Fibroblast of lung (primary cell): ENCODE measurements at regions not wholly inside any gene's neighbourhood (a gene's known extent, or its start where the extent isn't known, plus 50 kb on each side); places are given as distances from the start of the nearest gene placed in this dataset.

ENCODE experiments used
- CTCF ChIP-seq, 2 donors: IDR thresholded peaks in 1 of 2; conservative IDR thresholded peaks in 1 of 2; 1 replicate in 1 of 2; 2 replicates in 1 of 2; pipeline ENCODE4 v1.5.1; 2011 to 2012; ENCODE audit warnings: low read length in 2 of 2, control low read depth in 1 of 2, inconsistent platforms in 1 of 2, low read depth in 1 of 2, mild to moderate bottlenecking in 1 of 2
- EZH2 ChIP-seq: IDR thresholded peaks from 2 replicates; pipeline ENCODE4 v1.5.1; 2012; ENCODE audit warnings: low read length, control low read depth, mild to moderate bottlenecking; ENCODE audit errors: missing control alignments

- TF ChIP-seq CTCF (conservative IDR thresholded peaks at IDR 0.05 in 1 of 2, IDR thresholded peaks at IDR 0.05 in 1 of 2; ENCODE audit: low read depth in 1 of 2, low read length in 2 of 2) (no peak), EZH2 (no peak)
These were observed 77.6 kb downstream of the XCL2 start for GRCh38 chr1:168466092-168466713.
